ENCODE measurements at regions not wholly inside any gene's neighbourhood (a gene's known extent, or its start where the extent isn't known, plus 50 kb on each side); places are given as distances from the start of the nearest gene placed in this dataset.

DNA sequence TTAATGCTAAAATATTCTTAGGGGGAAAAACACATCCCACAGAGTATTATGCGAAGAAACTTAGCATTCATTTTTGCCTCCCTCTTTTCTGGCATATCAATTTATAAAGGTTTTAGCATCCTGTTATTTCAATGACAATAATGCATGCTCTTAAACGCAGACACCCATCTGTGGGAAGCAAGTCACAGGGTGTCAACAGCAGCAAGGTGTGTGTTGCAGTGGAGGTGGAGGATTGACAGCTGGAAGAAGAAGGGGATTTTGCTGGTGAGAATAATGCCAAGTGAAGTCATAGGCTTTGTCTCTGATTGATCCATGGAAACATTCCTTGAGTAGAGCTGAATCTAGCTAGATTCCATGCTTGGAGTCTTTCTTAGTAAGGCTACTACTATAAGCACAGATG, 498.1 kb downstream of the NPIPA7 start:
- Mint-ChIP-seq H3K4me3 (no peak overlapping the region), H3K36me3 (no peaks in the 10 kb centered on the region), H3K4me1 (no peaks in the 10 kb centered on the region), H3K9me3 (no peaks in the 10 kb centered on the region), H3K27me3 (peaks cover 14 to 16% of the 10 kb centered on the region in 2 donors), H3K27ac (no peak overlapping the region)
- Histone ChIP-seq H3K4me3 (ENCODE audit: control insufficient read depth in 1 of 2, extremely low read depth in 1 of 2, low read length in 1 of 2) (no peak overlapping the region), H3K4me1 (ENCODE audit: control insufficient read depth in 1 of 2, extremely low read depth in 1 of 2, insufficient read depth in 2 of 2, low read length in 2 of 2) (no peaks in the 10 kb centered on the region), H3K9me3 (no peaks in the 10 kb centered on the region), H3K27me3 (replicated peaks in 1 of 2; ENCODE audit: control insufficient read depth in 2 of 2, extremely low read depth in 1 of 2, insufficient read depth in 2 of 2, low read length in 1 of 2) (peaks cover 0 to 4% of the 10 kb centered on the region in 2 experiments), H3K36me3 (ENCODE audit: control insufficient read depth in 2 of 2, extremely low read depth in 1 of 2, insufficient read depth in 1 of 2, low read length in 1 of 2) (no peaks in the 10 kb centered on the region), H3K27ac (ENCODE audit: low read length) (no peak overlapping the region)
- ATAC-seq (replicated peaks in 1 of 4) (no peak), DNase-seq (no peak)
- WGBS (ENCODE audit: insufficient coverage) = no CpG with 5 or more reads among the region's 2 CpGs
- CTCF ChIA-PET = no interaction called here
- POLR2A ChIA-PET = no interaction called here

GRCh38 chr16:16879567-16880251, 500.8 kb downstream of the NPIPA7 start:
- no peak overlapping the region for H3K4me3 ChIP-seq (ENCODE audit: control insufficient read depth in 1 of 2, extremely low read depth in 1 of 2, low read length in 1 of 2)
- no peaks in the 10 kb centered on the region for H3K9me3 ChIP-seq
- no peaks in the 10 kb centered on the region for H3K4me1 ChIP-seq (ENCODE audit: control insufficient read depth in 1 of 2, extremely low read depth in 1 of 2, insufficient read depth in 2 of 2, low read length in 2 of 2)
- POLR2A ChIA-PET = no interaction called here
- H3K27me3 ChIP-seq (replicated peaks in 1 of 2; ENCODE audit: control insufficient read depth in 2 of 2, extremely low read depth in 1 of 2, insufficient read depth in 2 of 2, low read length in 1 of 2) = peaks cover 0 to 4% of the 10 kb centered on the region in 2 experiments
- Mint-ChIP-seq H3K36me3 (no peaks in the 10 kb centered on the region), H3K4me3 (no peak overlapping the region), H3K9me3 (no peaks in the 10 kb centered on the region), H3K4me1 (no peaks in the 10 kb centered on the region), H3K27me3 (peaks cover 5 to 10% of the 10 kb centered on the region in 2 donors), H3K27ac (no peak overlapping the region)
- no peaks in the 10 kb centered on the region for H3K36me3 ChIP-seq (ENCODE audit: control insufficient read depth in 2 of 2, extremely low read depth in 1 of 2, insufficient read depth in 1 of 2, low read length in 1 of 2)
- WGBS (ENCODE audit: insufficient coverage) = 66% methylated on average over 5 of the region's 8 CpGs
- CTCF ChIA-PET = no interaction called here
- DNase-seq = no peak
- no peak overlapping the region for H3K27ac ChIP-seq (ENCODE audit: low read length)
- no peak for ATAC-seq (replicated peaks in 1 of 4)

DNA sequence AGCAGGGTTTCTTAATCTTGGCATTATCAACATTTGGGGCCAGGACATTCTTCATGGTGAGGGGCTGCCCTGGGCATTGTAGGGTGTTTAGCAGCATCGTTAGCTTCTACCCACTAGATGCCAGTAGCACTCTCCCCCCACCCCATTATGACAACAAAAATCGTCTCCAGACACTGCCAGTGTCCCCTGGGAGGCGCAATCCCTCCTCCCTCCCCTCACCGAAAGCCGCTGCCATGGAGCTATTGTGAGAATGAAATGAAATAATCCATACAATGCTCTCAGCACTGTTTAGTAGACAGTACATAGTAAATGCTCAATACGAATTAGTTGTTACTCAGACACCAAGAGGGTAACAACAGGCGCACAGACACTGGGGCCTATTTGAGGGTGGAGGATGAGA, 502.9 kb downstream of the NPIPA7 start:
- Histone ChIP-seq H3K27ac (ENCODE audit: low read length) (no peak overlapping the region), H3K4me1 (ENCODE audit: control insufficient read depth in 1 of 2, extremely low read depth in 1 of 2, insufficient read depth in 2 of 2, low read length in 2 of 2) (no peaks in the 10 kb centered on the region), H3K9me3 (no peaks in the 10 kb centered on the region), H3K4me3 (ENCODE audit: control insufficient read depth in 1 of 2, extremely low read depth in 1 of 2, low read length in 1 of 2) (no peak overlapping the region), H3K36me3 (ENCODE audit: control insufficient read depth in 2 of 2, extremely low read depth in 1 of 2, insufficient read depth in 1 of 2, low read length in 1 of 2) (no peaks in the 10 kb centered on the region), H3K27me3 (replicated peaks in 1 of 2; ENCODE audit: control insufficient read depth in 2 of 2, extremely low read depth in 1 of 2, insufficient read depth in 2 of 2, low read length in 1 of 2) (peaks cover 0 to 6% of the 10 kb centered on the region in 2 experiments)
- no peaks in the 10 kb centered on the region for H3K9me3 Mint-ChIP-seq
- H3K4me3 Mint-ChIP-seq = no peak overlapping the region
- no peaks in the 10 kb centered on the region for H3K36me3 Mint-ChIP-seq
- ChIA-PET POLR2A (no interaction called here), CTCF (no interaction called here)
- no CpG with 5 or more reads among the region's 7 CpGs for WGBS (ENCODE audit: insufficient coverage)
- H3K4me1 Mint-ChIP-seq = no peaks in the 10 kb centered on the region
- no peak overlapping the region for H3K27ac Mint-ChIP-seq
- peaks cover 4 to 5% of the 10 kb centered on the region in 2 donors for H3K27me3 Mint-ChIP-seq
- ATAC-seq (replicated peaks in 1 of 4) (no peak), DNase-seq (no peak)

DNA sequence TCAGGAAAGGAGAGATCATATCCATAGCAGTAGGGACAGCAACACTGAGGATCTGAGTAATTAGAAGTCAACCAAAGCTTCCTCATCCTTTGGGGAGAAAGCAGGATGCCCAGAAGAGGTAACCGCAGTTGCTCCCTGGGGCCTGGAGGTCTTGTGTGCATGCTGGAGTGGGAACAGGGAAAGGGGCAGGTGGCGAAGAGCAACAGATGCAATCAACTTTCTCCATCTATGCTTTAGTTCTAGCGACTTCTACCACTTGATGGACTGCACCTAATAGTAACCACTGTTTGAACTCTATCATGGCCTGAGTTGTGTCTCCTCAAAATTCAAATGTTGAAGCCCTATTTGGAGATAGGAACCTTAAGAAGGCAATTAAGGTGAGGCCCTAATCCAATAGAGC, 503.8 kb downstream of the NPIPA7 start:
- DNase-seq (no peak), ATAC-seq (replicated peaks in 1 of 4) (no peak)
- Histone ChIP-seq H3K4me3 (ENCODE audit: control insufficient read depth in 1 of 2, extremely low read depth in 1 of 2, low read length in 1 of 2) (no peak overlapping the region), H3K27me3 (replicated peaks in 1 of 2; ENCODE audit: control insufficient read depth in 2 of 2, extremely low read depth in 1 of 2, insufficient read depth in 2 of 2, low read length in 1 of 2) (peaks cover 0 to 6% of the 10 kb centered on the region in 2 experiments), H3K9me3 (no peaks in the 10 kb centered on the region), H3K36me3 (ENCODE audit: control insufficient read depth in 2 of 2, extremely low read depth in 1 of 2, insufficient read depth in 1 of 2, low read length in 1 of 2) (no peaks in the 10 kb centered on the region), H3K27ac (ENCODE audit: low read length) (no peak overlapping the region), H3K4me1 (ENCODE audit: control insufficient read depth in 1 of 2, extremely low read depth in 1 of 2, insufficient read depth in 2 of 2, low read length in 2 of 2) (no peaks in the 10 kb centered on the region)
- WGBS (ENCODE audit: insufficient coverage) = no CpG with 5 or more reads among the region's 3 CpGs
- Mint-ChIP-seq H3K9me3 (no peaks in the 10 kb centered on the region), H3K27me3 (peaks cover 2% of the 10 kb centered on the region in 2 donors), H3K4me1 (no peaks in the 10 kb centered on the region), H3K36me3 (no peaks in the 10 kb centered on the region), H3K4me3 (no peak overlapping the region), H3K27ac (no peak overlapping the region)
- ChIA-PET POLR2A (no interaction called here), CTCF (no interaction called here)

DNA sequence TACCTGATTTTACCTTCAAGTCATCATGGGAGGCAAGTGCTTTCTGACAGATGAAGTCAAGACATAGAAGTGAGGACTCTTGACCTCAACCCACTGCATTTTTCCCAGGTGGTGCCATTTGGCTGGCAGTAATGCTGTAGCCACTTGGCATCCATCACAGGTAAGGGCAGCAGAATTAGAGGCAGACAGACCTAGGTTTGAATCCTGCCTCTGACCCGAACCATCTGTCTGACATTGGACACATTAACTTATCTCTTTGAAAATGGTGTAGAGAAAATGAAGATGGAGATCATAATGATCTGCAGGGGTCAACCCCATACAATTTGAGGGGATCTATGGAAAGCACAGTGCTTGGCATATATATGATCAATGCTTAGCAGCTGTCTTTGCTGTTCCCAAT, 505.5 kb downstream of the NPIPA7 start:
- H3K27me3 ChIP-seq (replicated peaks in 1 of 2; ENCODE audit: control insufficient read depth in 2 of 2, extremely low read depth in 1 of 2, insufficient read depth in 2 of 2, low read length in 1 of 2) = peaks cover 0 to 6% of the 10 kb centered on the region in 2 experiments
- no peaks in the 10 kb centered on the region for H3K36me3 ChIP-seq (ENCODE audit: control insufficient read depth in 2 of 2, extremely low read depth in 1 of 2, insufficient read depth in 1 of 2, low read length in 1 of 2)
- WGBS (ENCODE audit: insufficient coverage) = 86% methylated on average over 1 of the region's 1 CpG
- no peak overlapping the region for H3K4me3 ChIP-seq (ENCODE audit: control insufficient read depth in 1 of 2, extremely low read depth in 1 of 2, low read length in 1 of 2)
- no peak overlapping the region for H3K27ac ChIP-seq (ENCODE audit: low read length)
- Mint-ChIP-seq H3K36me3 (no peaks in the 10 kb centered on the region), H3K9me3 (no peaks in the 10 kb centered on the region), H3K27ac (no peak overlapping the region), H3K27me3 (no peaks in the 10 kb centered on the region), H3K4me3 (no peak overlapping the region), H3K4me1 (no peaks in the 10 kb centered on the region)
- ChIA-PET POLR2A (no interaction called here), CTCF (interaction anchor here in 1 of 2 donors (0.6 kb wide), 1 partner anchor 18 kb away, joined by 5 read pairs; no protein-coding TSS in a partner anchor)
- DNase-seq (no peak), ATAC-seq (replicated peaks in 1 of 4) (no peak)
- no peaks in the 10 kb centered on the region for H3K4me1 ChIP-seq (ENCODE audit: control insufficient read depth in 1 of 2, extremely low read depth in 1 of 2, insufficient read depth in 2 of 2, low read length in 2 of 2)
- no peaks in the 10 kb centered on the region for H3K9me3 ChIP-seq

- H3K9me3 Mint-ChIP-seq = no peaks in the 10 kb centered on the region
- Histone ChIP-seq H3K36me3 (ENCODE audit: control insufficient read depth in 2 of 2, extremely low read depth in 1 of 2, insufficient read depth in 1 of 2, low read length in 1 of 2) (no peaks in the 10 kb centered on the region), H3K27ac (ENCODE audit: low read length) (no peak overlapping the region), H3K4me1 (ENCODE audit: control insufficient read depth in 1 of 2, extremely low read depth in 1 of 2, insufficient read depth in 2 of 2, low read length in 2 of 2) (no peaks in the 10 kb centered on the region), H3K4me3 (ENCODE audit: control insufficient read depth in 1 of 2, extremely low read depth in 1 of 2, low read length in 1 of 2) (no peak overlapping the region), H3K9me3 (no peaks in the 10 kb centered on the region), H3K27me3 (replicated peaks in 1 of 2; ENCODE audit: control insufficient read depth in 2 of 2, extremely low read depth in 1 of 2, insufficient read depth in 2 of 2, low read length in 1 of 2) (peaks cover 0 to 3% of the 10 kb centered on the region in 2 experiments)
- CTCF ChIA-PET = no interaction called here
- no peaks in the 10 kb centered on the region for H3K4me1 Mint-ChIP-seq
- POLR2A ChIA-PET = no interaction called here
- H3K27me3 Mint-ChIP-seq = no peaks in the 10 kb centered on the region
- ATAC-seq (replicated peaks in 1 of 4) = no peak
- no peak overlapping the region for H3K27ac Mint-ChIP-seq
- 93% methylated on average over 3 of the region's 4 CpGs for WGBS (ENCODE audit: insufficient coverage)
- no peak for DNase-seq
- H3K4me3 Mint-ChIP-seq = no peak overlapping the region
- no peaks in the 10 kb centered on the region for H3K36me3 Mint-ChIP-seq
Observed at GRCh38 chr16:16887193-16887592, 508.3 kb downstream of the NPIPA7 start.

GRCh38 chr16:16890964-16891363, 512.0 kb downstream of the NPIPA7 start:
- Mint-ChIP-seq H3K4me1 (no peaks in the 10 kb centered on the region), H3K27me3 (no peaks in the 10 kb centered on the region), H3K36me3 (no peaks in the 10 kb centered on the region), H3K9me3 (no peaks in the 10 kb centered on the region), H3K4me3 (no peak overlapping the region), H3K27ac (no peak overlapping the region)
- Histone ChIP-seq H3K36me3 (ENCODE audit: control insufficient read depth in 2 of 2, extremely low read depth in 1 of 2, insufficient read depth in 1 of 2, low read length in 1 of 2) (no peaks in the 10 kb centered on the region), H3K27me3 (replicated peaks in 1 of 2; ENCODE audit: control insufficient read depth in 2 of 2, extremely low read depth in 1 of 2, insufficient read depth in 2 of 2, low read length in 1 of 2) (no peaks in the 10 kb centered on the region), H3K4me1 (ENCODE audit: control insufficient read depth in 1 of 2, extremely low read depth in 1 of 2, insufficient read depth in 2 of 2, low read length in 2 of 2) (no peaks in the 10 kb centered on the region), H3K4me3 (ENCODE audit: control insufficient read depth in 1 of 2, extremely low read depth in 1 of 2, low read length in 1 of 2) (no peak overlapping the region), H3K27ac (ENCODE audit: low read length) (no peak overlapping the region), H3K9me3 (no peaks in the 10 kb centered on the region)
- no peak for ATAC-seq (replicated peaks in 1 of 4)
- DNase-seq = no peak
- ChIA-PET CTCF (no interaction called here), POLR2A (no interaction called here)
- no CpG with 5 or more reads among the region's 2 CpGs for WGBS (ENCODE audit: insufficient coverage)
